ENCODE measurements at regions not wholly inside any gene's neighbourhood (a gene's known extent, or its start where the extent isn't known, plus 50 kb on each side); places are given as distances from the start of the nearest gene placed in this dataset.
"Not testable (repeated sequence)": the region's sequence is repeated elsewhere in the genome, so short reads cannot be mapped to it uniquely, and the experiment has no call there.

- H3K36me3 Mint-ChIP-seq: peaks cover 5% of the 10 kb centered on the region
- H3K9me3 Mint-ChIP-seq: peaks cover 8% of the 10 kb centered on the region
- no peaks in the 10 kb centered on the region for H3K4me1 Mint-ChIP-seq
- H3K4me3 Mint-ChIP-seq: no peak overlapping the region
- peaks cover 6% of the 10 kb centered on the region for H3K27me3 Mint-ChIP-seq
- DNase-seq: no peak
- H3K27ac Mint-ChIP-seq: no peak overlapping the region
These were observed 239.1 kb upstream of the ARID2 start for GRCh38 chr12:45490232-45490881.

GRCh38 chr12:45494279-45494678 is 235.2 kb upstream of the ARID2 start:
- Mint-ChIP-seq H3K27me3 (peaks cover 6% of the 10 kb centered on the region), H3K27ac (no peak overlapping the region), H3K4me1 (no peaks in the 10 kb centered on the region), H3K36me3 (peaks cover 5% of the 10 kb centered on the region), H3K4me3 (no peak overlapping the region), H3K9me3 (peaks cover 8% of the 10 kb centered on the region)
- DNase-seq: no peak

- H3K36me3 Mint-ChIP-seq: no peaks in the 10 kb centered on the region
- no peak overlapping the region for H3K4me3 Mint-ChIP-seq
- H3K9me3 Mint-ChIP-seq: no peaks in the 10 kb centered on the region
- H3K27me3 Mint-ChIP-seq: no peaks in the 10 kb centered on the region
- H3K4me1 Mint-ChIP-seq: no peaks in the 10 kb centered on the region
- DNase-seq: no peak
- no peak overlapping the region for H3K27ac Mint-ChIP-seq
These were observed 230.9 kb upstream of the ARID2 start for GRCh38 chr12:45498645-45499044.

GRCh38 chr12:45502481-45503128 is 226.9 kb upstream of the ARID2 start:
- no peak overlapping the region for H3K27ac Mint-ChIP-seq
- no peak for DNase-seq
- H3K27me3 Mint-ChIP-seq: no peaks in the 10 kb centered on the region
- no peaks in the 10 kb centered on the region for H3K9me3 Mint-ChIP-seq
- H3K4me3 Mint-ChIP-seq: no peak overlapping the region
- no peaks in the 10 kb centered on the region for H3K36me3 Mint-ChIP-seq
- H3K4me1 Mint-ChIP-seq: no peaks in the 10 kb centered on the region

GRCh38 chr12:45503899-45504298 is 225.6 kb upstream of the ARID2 start:
- DNase-seq: no peak
- Mint-ChIP-seq H3K9me3 (no peaks in the 10 kb centered on the region), H3K4me1 (no peaks in the 10 kb centered on the region), H3K36me3 (no peaks in the 10 kb centered on the region), H3K27me3 (no peaks in the 10 kb centered on the region), H3K4me3 (no peak overlapping the region), H3K27ac (no peak overlapping the region)

- H3K27ac Mint-ChIP-seq: no peak overlapping the region
- H3K9me3 Mint-ChIP-seq: no peaks in the 10 kb centered on the region
- no peaks in the 10 kb centered on the region for H3K36me3 Mint-ChIP-seq
- no peaks in the 10 kb centered on the region for H3K27me3 Mint-ChIP-seq
- H3K4me3 Mint-ChIP-seq: no peak overlapping the region
- no peaks in the 10 kb centered on the region for H3K4me1 Mint-ChIP-seq
- DNase-seq: no peak
These were observed 225.0 kb upstream of the ARID2 start for GRCh38 chr12:45504316-45505010.

GRCh38 chr12:45509187-45509586 is 220.3 kb upstream of the ARID2 start:
- Mint-ChIP-seq H3K4me3 (no peak overlapping the region), H3K36me3 (no peaks in the 10 kb centered on the region), H3K9me3 (no peaks in the 10 kb centered on the region), H3K27ac (no peak overlapping the region), H3K27me3 (no peaks in the 10 kb centered on the region), H3K4me1 (no peaks in the 10 kb centered on the region)
- no peak for DNase-seq

GRCh38 chr12:45509621-45510020 is 219.9 kb upstream of the ARID2 start:
- no peaks in the 10 kb centered on the region for H3K27me3 Mint-ChIP-seq
- no peak overlapping the region for H3K27ac Mint-ChIP-seq
- H3K4me1 Mint-ChIP-seq: no peaks in the 10 kb centered on the region
- no peaks in the 10 kb centered on the region for H3K9me3 Mint-ChIP-seq
- no peak for DNase-seq
- no peaks in the 10 kb centered on the region for H3K36me3 Mint-ChIP-seq
- no peak overlapping the region for H3K4me3 Mint-ChIP-seq

GRCh38 chr12:45517381-45517780 is 212.1 kb upstream of the ARID2 start:
- Mint-ChIP-seq H3K4me1 (peaks cover 12% of the 10 kb centered on the region), H3K27me3 (no peaks in the 10 kb centered on the region), H3K27ac (no peak overlapping the region), H3K4me3 (no peak overlapping the region), H3K36me3 (peaks cover 1% of the 10 kb centered on the region), H3K9me3 (no peaks in the 10 kb centered on the region)
- no peak for DNase-seq

- Mint-ChIP-seq H3K36me3 (peaks cover 7% of the 10 kb centered on the region), H3K9me3 (peaks cover 10% of the 10 kb centered on the region), H3K4me3 (peak overlapping the region; percentile 3), H3K4me1 (peaks cover 12% of the 10 kb centered on the region), H3K27me3 (no peaks in the 10 kb centered on the region), H3K27ac (peak overlapping the region; percentile 84)
- DNase-seq: peak; percentile 30
These were observed 210.9 kb upstream of the ARID2 start for GRCh38 chr12:45518291-45519235.

- no peaks in the 10 kb centered on the region for H3K27me3 Mint-ChIP-seq
- peaks cover 7% of the 10 kb centered on the region for H3K36me3 Mint-ChIP-seq
- peaks cover 36% of the 10 kb centered on the region for H3K9me3 Mint-ChIP-seq
- no peak overlapping the region for H3K27ac Mint-ChIP-seq
- H3K4me1 Mint-ChIP-seq: peaks cover 12% of the 10 kb centered on the region
- no peak for DNase-seq
- H3K4me3 Mint-ChIP-seq: no peak overlapping the region
These were observed 207.3 kb upstream of the ARID2 start for GRCh38 chr12:45522227-45522626.

- not testable (repeated sequence) for H3K27ac Mint-ChIP-seq, H3K36me3 Mint-ChIP-seq, DNase-seq, H3K4me3 Mint-ChIP-seq, H3K27me3 Mint-ChIP-seq, H3K4me1 Mint-ChIP-seq
- peaks cover 42% of the 10 kb centered on the region for H3K9me3 Mint-ChIP-seq
These were observed 202.7 kb upstream of the ARID2 start for GRCh38 chr12:45526823-45527222.

- Mint-ChIP-seq H3K9me3 (peaks cover 8% of the 10 kb centered on the region), H3K27me3 (peaks cover 3% of the 10 kb centered on the region), H3K4me1 (no peaks in the 10 kb centered on the region), H3K36me3 (no peaks in the 10 kb centered on the region), H3K4me3 (no peak overlapping the region), H3K27ac (no peak overlapping the region)
- DNase-seq: no peak
These were observed 197.4 kb upstream of the ARID2 start for GRCh38 chr12:45532113-45532512.

GRCh38 chr12:45535610-45536180 is 193.8 kb upstream of the ARID2 start:
- Mint-ChIP-seq H3K36me3 (no peaks in the 10 kb centered on the region), H3K4me3 (no peak overlapping the region), H3K27me3 (peaks cover 3% of the 10 kb centered on the region), H3K9me3 (no peaks in the 10 kb centered on the region), H3K27ac (no peak overlapping the region), H3K4me1 (no peaks in the 10 kb centered on the region)
- no peak for DNase-seq

- H3K4me3 Mint-ChIP-seq: no peak overlapping the region
- peaks cover 3% of the 10 kb centered on the region for H3K27me3 Mint-ChIP-seq
- H3K27ac Mint-ChIP-seq: no peak overlapping the region
- DNase-seq: no peak
- H3K36me3 Mint-ChIP-seq: no peaks in the 10 kb centered on the region
- no peaks in the 10 kb centered on the region for H3K4me1 Mint-ChIP-seq
- no peaks in the 10 kb centered on the region for H3K9me3 Mint-ChIP-seq
These were observed 193.2 kb upstream of the ARID2 start for GRCh38 chr12:45536284-45536683.
